ENCODE measurements at regions not wholly inside any gene's neighbourhood (a gene's known extent, or its start where the extent isn't known, plus 50 kb on each side); places are given as distances from the start of the nearest gene placed in this dataset.

GRCh38 chr2:71794611-71795010 lies 341.2 kb downstream of the DYSF start:
- H3K4me1 ChIP-seq, result peaks cover 0 to 13% (median 0%) of the 10 kb centered on the region in 12 donors
- no peaks in the 10 kb centered on the region for H3K9me3 ChIP-seq
- H3K27ac ChIP-seq, result no peak overlapping the region
- intact Hi-C loops (cut with DNase I), result loop anchor here (5.0 to 10.0 kb wide), 8 partner anchors 100 to 247 kb away; no protein-coding TSS in a partner anchor
- no peak for ATAC-seq
- no peaks in the 10 kb centered on the region for H3K27me3 ChIP-seq
- no peak for DNase-seq
- TF ChIP-seq CTCF (IDR thresholded peaks at IDR 0.05), result no peak
- TF ChIP-seq POLR2A (IDR thresholded peaks at IDR 0.05), result no peak
- no peak overlapping the region for H3K4me3 ChIP-seq
- H3K36me3 ChIP-seq, result no peaks in the 10 kb centered on the region
- WGBS, 4 donors, result 73 to 95% (median 87%) methylated on average over 4 to 5 of the region's 5 CpGs

GRCh38 chr2:71793926-71794325 lies 340.6 kb downstream of the DYSF start:
- intact Hi-C loops (cut with DNase I), result loop anchor here in 6 of 10 donors (10.0 kb wide), 3 partner anchors 99 to 239 kb away; no protein-coding TSS in a partner anchor
- 91 to 96% (median 94%) methylated on average over 2 of the region's 2 CpGs for WGBS, 4 donors
- no peak overlapping the region for H3K27ac ChIP-seq
- no peak for ATAC-seq
- H3K4me1 ChIP-seq, result peaks cover 0 to 13% (median 0%) of the 10 kb centered on the region in 12 donors
- no peaks in the 10 kb centered on the region for H3K27me3 ChIP-seq
- TF ChIP-seq POLR2A (IDR thresholded peaks at IDR 0.05) (no peak), CTCF (IDR thresholded peaks at IDR 0.05) (no peak)
- H3K4me3 ChIP-seq, result no peak overlapping the region
- DNase-seq, result no peak
- no peaks in the 10 kb centered on the region for H3K9me3 ChIP-seq
- H3K36me3 ChIP-seq, result no peaks in the 10 kb centered on the region

- H3K36me3 ChIP-seq, result no peaks in the 10 kb centered on the region
- no peaks in the 10 kb centered on the region for H3K27me3 ChIP-seq
- no peak for DNase-seq
- 87 to 94% (median 89%) methylated on average over 10 of the region's 10 CpGs for WGBS, 4 donors
- ATAC-seq, result no peak
- TF ChIP-seq POLR2A (IDR thresholded peaks at IDR 0.05), result no peak
- no peak for TF ChIP-seq CTCF (IDR thresholded peaks at IDR 0.05)
- H3K4me1 ChIP-seq, result peaks cover 0 to 13% (median 0%) of the 10 kb centered on the region in 12 donors
- no peaks in the 10 kb centered on the region for H3K9me3 ChIP-seq
- H3K27ac ChIP-seq, result no peak overlapping the region
- intact Hi-C loops (cut with DNase I), result loop anchor here in 6 of 10 donors (10.0 kb wide), 3 partner anchors 98 to 238 kb away; no protein-coding TSS in a partner anchor
- no peak overlapping the region for H3K4me3 ChIP-seq
Measured at GRCh38 chr2:71792926-71793761, 339.8 kb downstream of the DYSF start.

- no peak overlapping the region for H3K27ac ChIP-seq
- no peak for ATAC-seq
- peaks cover 0 to 13% (median 0%) of the 10 kb centered on the region in 12 donors for H3K4me1 ChIP-seq
- DNase-seq, result no peak
- no peak overlapping the region for H3K4me3 ChIP-seq
- TF ChIP-seq POLR2A (IDR thresholded peaks at IDR 0.05) (no peak), CTCF (IDR thresholded peaks at IDR 0.05) (no peak)
- intact Hi-C loops (cut with DNase I), result loop anchor here in 6 of 10 donors (10.0 kb wide), 3 partner anchors 97 to 237 kb away; no protein-coding TSS in a partner anchor
- H3K36me3 ChIP-seq, result no peaks in the 10 kb centered on the region
- no peaks in the 10 kb centered on the region for H3K27me3 ChIP-seq
- no peaks in the 10 kb centered on the region for H3K9me3 ChIP-seq
- WGBS, 4 donors, result 91 to 97% (median 95%) methylated on average over 12 to 14 of the region's 14 CpGs
Measured at GRCh38 chr2:71791501-71792135, 338.3 kb downstream of the DYSF start.

All from heart left ventricle (tissue), 16 donors.